GM23338 (cell line): ENCODE measurements at regions not wholly inside any gene's neighbourhood (a gene's known extent, or its start where the extent isn't known, plus 50 kb on each side); places are given as distances from the start of the nearest gene placed in this dataset.

Experiments
- CTCF ChIP-seq, 2 experiments: fragments of 200-600 bp in 1 of 2; sonication (generic) in 1 of 2; conservative IDR thresholded peaks; 2 replicates each; pipeline versions ENCODE4 v1.5.1 to v1.6.1; 2016 to 2017; ENCODE audit warnings: antibody characterized with exemption in 2 of 2, low read depth in 2 of 2, mild to moderate bottlenecking in 2 of 2, moderate library complexity in 1 of 2
- ZNF331 ChIP-seq: fragments of 250-450 bp; sonication (Bioruptor Pico); IDR thresholded peaks from 2 replicates; pipeline ENCODE4 v1.5.0; 2020; ENCODE audit warnings: low read depth, mild to moderate bottlenecking, moderate library complexity

DNA sequence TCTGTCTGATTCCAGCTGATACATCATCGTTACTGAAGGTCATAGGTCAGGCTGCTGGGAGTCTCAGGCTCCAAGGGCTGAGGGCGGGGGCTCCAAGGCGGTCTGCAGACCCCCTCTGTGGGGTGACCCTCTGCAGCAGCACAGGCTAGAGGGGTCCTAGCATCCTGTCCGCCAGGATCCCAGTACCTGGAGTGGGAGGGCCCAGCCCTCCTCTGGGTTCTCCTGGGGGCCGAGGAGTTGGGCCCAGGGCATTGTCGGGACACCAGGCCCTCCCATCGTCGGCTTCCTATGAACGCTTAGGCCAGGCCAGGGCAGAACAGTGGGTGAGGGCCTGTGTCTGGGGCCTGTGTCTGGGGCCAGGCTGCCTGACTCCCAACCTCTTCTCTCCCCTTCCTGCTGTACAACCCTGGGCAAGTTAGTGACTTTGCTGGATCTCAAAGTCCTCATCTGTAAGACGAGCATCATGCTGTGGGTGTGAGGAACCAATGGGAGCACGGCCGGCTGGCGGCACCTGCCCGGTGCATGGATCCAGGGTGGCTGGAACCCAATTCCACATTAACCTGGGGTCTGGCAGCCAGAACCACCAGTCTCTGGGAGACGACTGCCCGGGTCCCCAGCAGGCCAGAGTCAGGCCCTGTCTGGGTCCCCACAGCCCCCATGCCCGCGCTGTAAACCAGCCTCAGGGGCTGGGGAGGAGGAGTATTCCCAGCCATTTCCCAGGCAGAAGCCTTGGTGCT lies 56.2 kb upstream of the COL18A1 start:
- TF ChIP-seq CTCF (conservative IDR thresholded peaks at IDR 0.05; ENCODE audit: low read depth in 2 of 2) (no peak), ZNF331 (no peak)
